ENCODE measurements at regions not wholly inside any gene's neighbourhood (a gene's known extent, or its start where the extent isn't known, plus 50 kb on each side); places are given as distances from the start of the nearest gene placed in this dataset.

GRCh38 chr12:131613678-131614077 lies 97.2 kb upstream of the SFSWAP start:
- DNase-seq (ENCODE audit: low spot score in 2 of 2): no peak
- no peak overlapping the region for H3K4me3 ChIP-seq
- WGBS: 92% methylated on average over 13 of the region's 13 CpGs
- H3K36me3 ChIP-seq: no peaks in the 10 kb centered on the region
- no peak for TF ChIP-seq CTCF (IDR thresholded peaks at IDR 0.05)
- no peak for TF ChIP-seq EP300 (IDR thresholded peaks at IDR 0.05)
- TF ChIP-seq POLR2A (IDR thresholded peaks at IDR 0.05): no peak
- TF ChIP-seq POLR2AphosphoS5 (IDR thresholded peaks at IDR 0.05): no peak
- peaks cover 21% of the 10 kb centered on the region for H3K27me3 ChIP-seq
- no peaks in the 10 kb centered on the region for H3K9me3 ChIP-seq
- H3K4me1 ChIP-seq: peaks cover 13% of the 10 kb centered on the region
- H3K27ac ChIP-seq: no peak overlapping the region

- Histone ChIP-seq H3K27me3 (peaks cover 30% of the 10 kb centered on the region), H3K4me1 (no peaks in the 10 kb centered on the region), H3K4me3 (no peak overlapping the region), H3K36me3 (no peaks in the 10 kb centered on the region), H3K27ac (no peak overlapping the region), H3K9me3 (no peaks in the 10 kb centered on the region)
- WGBS: 54% methylated on average over 6 of the region's 6 CpGs
- no peak for DNase-seq (ENCODE audit: low spot score in 2 of 2)
- TF ChIP-seq POLR2A (IDR thresholded peaks at IDR 0.05): no peak
- TF ChIP-seq POLR2AphosphoS5 (IDR thresholded peaks at IDR 0.05): no peak
- no peak for TF ChIP-seq CTCF (IDR thresholded peaks at IDR 0.05)
- no peak for TF ChIP-seq EP300 (IDR thresholded peaks at IDR 0.05)
These were observed 95.4 kb upstream of the SFSWAP start for GRCh38 chr12:131615326-131616042.

- TF ChIP-seq CTCF (IDR thresholded peaks at IDR 0.05): no peak
- no peak for TF ChIP-seq POLR2A (IDR thresholded peaks at IDR 0.05)
- no peak for TF ChIP-seq POLR2AphosphoS5 (IDR thresholded peaks at IDR 0.05)
- TF ChIP-seq EP300 (IDR thresholded peaks at IDR 0.05): no peak
- peaks cover 37% of the 10 kb centered on the region for H3K27me3 ChIP-seq
- no peaks in the 10 kb centered on the region for H3K36me3 ChIP-seq
- H3K9me3 ChIP-seq: no peaks in the 10 kb centered on the region
- WGBS: 56% methylated on average over 19 of the region's 19 CpGs
- no peak overlapping the region for H3K4me3 ChIP-seq
- H3K4me1 ChIP-seq: no peaks in the 10 kb centered on the region
- no peak overlapping the region for H3K27ac ChIP-seq
- no peak for DNase-seq (ENCODE audit: low spot score in 2 of 2)
These were observed 94.7 kb upstream of the SFSWAP start for GRCh38 chr12:131616043-131616700.

GRCh38 chr12:131616738-131617137 lies 94.2 kb upstream of the SFSWAP start:
- Histone ChIP-seq H3K27me3 (peaks cover 43% of the 10 kb centered on the region), H3K36me3 (no peaks in the 10 kb centered on the region), H3K27ac (no peak overlapping the region), H3K4me1 (peaks cover 5% of the 10 kb centered on the region), H3K9me3 (no peaks in the 10 kb centered on the region), H3K4me3 (no peak overlapping the region)
- DNase-seq (ENCODE audit: low spot score in 2 of 2): no peak
- WGBS: 83% methylated on average over 10 of the region's 11 CpGs
- TF ChIP-seq CTCF (IDR thresholded peaks at IDR 0.05) (no peak), POLR2AphosphoS5 (IDR thresholded peaks at IDR 0.05) (no peak), POLR2A (IDR thresholded peaks at IDR 0.05) (no peak), EP300 (IDR thresholded peaks at IDR 0.05) (no peak)

GRCh38 chr12:131617179-131617578 lies 93.7 kb upstream of the SFSWAP start:
- H3K4me3 ChIP-seq: no peak overlapping the region
- WGBS: 96% methylated on average over 15 of the region's 15 CpGs
- peaks cover 47% of the 10 kb centered on the region for H3K27me3 ChIP-seq
- no peak for TF ChIP-seq POLR2A (IDR thresholded peaks at IDR 0.05)
- no peak for TF ChIP-seq EP300 (IDR thresholded peaks at IDR 0.05)
- TF ChIP-seq CTCF (IDR thresholded peaks at IDR 0.05): no peak
- TF ChIP-seq POLR2AphosphoS5 (IDR thresholded peaks at IDR 0.05): no peak
- H3K36me3 ChIP-seq: no peaks in the 10 kb centered on the region
- no peak for DNase-seq (ENCODE audit: low spot score in 2 of 2)
- H3K9me3 ChIP-seq: no peaks in the 10 kb centered on the region
- H3K27ac ChIP-seq: no peak overlapping the region
- H3K4me1 ChIP-seq: peaks cover 7% of the 10 kb centered on the region

All from suprapubic skin (tissue), 4 donors.